ENCODE measurements at regions not wholly inside any gene's neighbourhood (a gene's known extent, or its start where the extent isn't known, plus 50 kb on each side); places are given as distances from the start of the nearest gene placed in this dataset.

DNA sequence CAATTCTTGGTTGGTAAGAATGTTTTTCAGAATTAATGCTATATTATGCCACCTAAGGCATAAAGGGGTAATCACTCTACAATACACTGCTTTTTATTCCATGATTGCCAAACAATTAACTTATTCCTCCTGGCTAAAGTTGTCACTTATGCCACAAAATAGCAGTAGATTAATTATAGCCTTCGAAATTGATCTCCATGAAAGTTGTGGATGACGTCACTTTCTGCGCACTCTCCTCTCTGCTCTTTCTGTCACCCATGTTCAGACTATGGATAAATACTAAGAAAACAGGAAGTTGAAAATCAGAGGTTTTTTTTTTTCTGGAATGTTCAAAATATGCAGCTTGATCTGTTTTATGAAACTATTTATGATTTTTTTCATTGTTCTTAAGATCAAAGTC is 790.1 kb upstream of the CNTN5 start:
- intact Hi-C loops (cut with DNase I; ENCODE audit: low total_unique reads) = no loop called here
- H3K36me3 ChIP-seq = no peaks in the 10 kb centered on the region
- TF ChIP-seq, protein P1, sequence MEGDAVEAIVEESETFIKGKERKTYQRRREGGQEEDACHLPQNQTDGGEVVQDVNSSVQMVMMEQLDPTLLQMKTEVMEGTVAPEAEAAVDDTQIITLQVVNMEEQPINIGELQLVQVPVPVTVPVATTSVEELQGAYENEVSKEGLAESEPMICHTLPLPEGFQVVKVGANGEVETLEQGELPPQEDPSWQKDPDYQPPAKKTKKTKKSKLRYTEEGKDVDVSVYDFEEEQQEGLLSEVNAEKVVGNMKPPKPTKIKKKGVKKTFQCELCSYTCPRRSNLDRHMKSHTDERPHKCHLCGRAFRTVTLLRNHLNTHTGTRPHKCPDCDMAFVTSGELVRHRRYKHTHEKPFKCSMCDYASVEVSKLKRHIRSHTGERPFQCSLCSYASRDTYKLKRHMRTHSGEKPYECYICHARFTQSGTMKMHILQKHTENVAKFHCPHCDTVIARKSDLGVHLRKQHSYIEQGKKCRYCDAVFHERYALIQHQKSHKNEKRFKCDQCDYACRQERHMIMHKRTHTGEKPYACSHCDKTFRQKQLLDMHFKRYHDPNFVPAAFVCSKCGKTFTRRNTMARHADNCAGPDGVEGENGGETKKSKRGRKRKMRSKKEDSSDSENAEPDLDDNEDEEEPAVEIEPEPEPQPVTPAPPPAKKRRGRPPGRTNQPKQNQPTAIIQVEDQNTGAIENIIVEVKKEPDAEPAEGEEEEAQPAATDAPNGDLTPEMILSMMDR (IDR thresholded peaks at IDR 0.05) = no peak
- no peaks in the 10 kb centered on the region for H3K4me1 ChIP-seq
- DNase-seq = no peak
- no peak overlapping the region for H3K4me3 ChIP-seq
- no peak overlapping the region for H3K27ac ChIP-seq
- no peaks in the 10 kb centered on the region for H3K9me3 ChIP-seq
- H3K27me3 ChIP-seq = no peaks in the 10 kb centered on the region

DNA sequence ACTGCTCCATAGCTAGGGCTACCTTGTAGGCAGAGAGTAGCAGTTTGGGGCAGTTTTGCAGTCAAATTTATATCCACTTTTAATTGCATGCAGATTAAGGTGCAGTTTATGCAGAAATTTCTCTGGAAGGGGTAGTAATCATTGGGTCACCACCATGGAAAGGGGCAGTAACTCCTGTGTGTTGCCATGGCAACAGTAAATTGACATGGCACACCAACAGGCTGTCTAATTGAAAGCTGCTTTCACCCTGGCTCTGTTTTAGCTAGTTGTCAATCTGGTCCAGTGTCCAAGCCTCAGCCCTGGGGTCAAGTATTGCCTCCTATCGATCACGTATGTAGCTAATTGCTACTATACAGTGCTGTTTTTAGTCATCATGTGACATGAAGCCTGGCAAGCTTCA is 786.1 kb upstream of the CNTN5 start:
- no peaks in the 10 kb centered on the region for H3K9me3 ChIP-seq
- H3K36me3 ChIP-seq = no peaks in the 10 kb centered on the region
- DNase-seq = no peak
- no peak overlapping the region for H3K27ac ChIP-seq
- no peak overlapping the region for H3K4me3 ChIP-seq
- TF ChIP-seq, protein P1 (IDR thresholded peaks at IDR 0.05) = no peak
- intact Hi-C loops (cut with DNase I; ENCODE audit: low total_unique reads) = no loop called here
- H3K4me1 ChIP-seq = no peaks in the 10 kb centered on the region
- H3K27me3 ChIP-seq = no peaks in the 10 kb centered on the region

DNA sequence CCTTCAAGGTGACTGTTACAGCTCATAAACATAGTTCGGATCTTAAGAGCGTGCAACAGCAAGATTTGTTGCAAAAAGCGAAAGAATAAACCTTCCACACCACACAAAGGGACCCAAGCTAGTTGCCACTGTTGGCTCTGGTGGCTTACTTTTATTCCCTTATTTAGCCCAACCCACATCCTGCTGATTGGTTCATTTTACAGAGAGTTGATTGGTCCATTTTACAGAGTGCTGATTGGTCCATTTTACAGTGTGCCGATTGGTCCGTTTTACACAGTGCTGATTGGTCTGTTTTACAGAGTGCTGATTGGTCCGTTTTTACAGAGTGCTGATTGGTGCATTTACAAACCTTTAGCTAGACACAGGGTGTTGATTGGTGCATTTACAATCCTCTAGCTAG is 776.9 kb upstream of the CNTN5 start:
- TF ChIP-seq, protein P1 (IDR thresholded peaks at IDR 0.05) = no peak
- Histone ChIP-seq H3K4me3 (no peak overlapping the region), H3K4me1 (no peaks in the 10 kb centered on the region), H3K27ac (no peak overlapping the region), H3K36me3 (no peaks in the 10 kb centered on the region), H3K27me3 (no peaks in the 10 kb centered on the region), H3K9me3 (no peaks in the 10 kb centered on the region)
- intact Hi-C loops (cut with DNase I; ENCODE audit: low total_unique reads) = no loop called here
- DNase-seq = no peak

DNA sequence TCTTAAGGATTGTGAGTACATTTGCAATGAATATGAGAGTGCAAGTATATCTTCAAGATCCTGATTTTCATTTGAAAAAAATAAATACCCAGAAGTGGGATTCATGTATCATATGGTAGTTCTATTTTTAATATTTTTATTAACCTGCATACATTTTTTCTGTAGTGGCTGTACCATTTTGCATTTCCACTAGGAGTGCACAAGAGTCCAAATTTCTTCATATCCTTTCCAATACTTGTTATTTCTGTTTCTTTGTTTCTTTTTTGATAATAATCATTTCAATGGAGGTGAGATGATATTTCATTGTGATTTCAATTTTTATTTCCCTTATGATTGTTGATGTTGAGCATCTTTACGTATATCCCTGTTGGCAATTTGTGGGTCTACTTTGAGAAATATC is 759.8 kb upstream of the CNTN5 start:
- no peak overlapping the region for H3K27ac ChIP-seq
- TF ChIP-seq, protein P1 (IDR thresholded peaks at IDR 0.05) = no peak
- intact Hi-C loops (cut with DNase I; ENCODE audit: low total_unique reads) = no loop called here

DNA sequence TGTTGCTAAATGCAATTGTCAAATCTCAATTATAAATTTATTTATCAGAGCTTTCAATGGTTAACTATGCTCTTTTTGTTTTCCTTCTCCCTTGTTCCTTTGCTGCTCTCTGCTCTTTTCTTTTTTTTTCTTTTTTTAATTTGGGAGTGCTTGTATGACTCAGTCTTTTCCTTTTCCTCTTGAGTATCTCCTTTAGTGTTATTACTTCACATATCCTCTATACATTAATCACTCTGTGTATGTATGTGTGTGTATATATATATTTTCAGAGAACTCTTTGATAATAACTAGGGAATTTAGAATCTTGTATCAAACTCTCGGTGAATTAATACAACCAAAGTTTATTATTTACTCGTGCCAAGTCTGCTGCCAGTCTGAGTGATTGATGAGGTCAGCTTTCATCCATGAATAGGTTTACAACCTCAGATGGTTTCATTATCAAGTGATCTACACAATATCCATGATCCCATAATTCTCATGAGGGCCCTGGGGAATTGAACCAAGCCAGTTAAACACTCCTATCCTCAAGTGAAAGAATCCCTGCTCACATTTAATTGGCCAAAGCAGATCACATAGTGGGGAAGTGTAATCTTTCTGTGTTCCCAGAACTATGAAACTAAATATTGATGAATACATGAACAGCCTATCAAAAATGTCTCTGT is 743.4 kb upstream of the CNTN5 start:
- TF ChIP-seq, protein P1 (IDR thresholded peaks at IDR 0.05) = no peak
- Histone ChIP-seq H3K4me3 (no peak overlapping the region), H3K9me3 (no peaks in the 10 kb centered on the region), H3K4me1 (no peaks in the 10 kb centered on the region), H3K27ac (no peak overlapping the region), H3K36me3 (no peaks in the 10 kb centered on the region), H3K27me3 (no peaks in the 10 kb centered on the region)
- intact Hi-C loops (cut with DNase I; ENCODE audit: low total_unique reads) = no loop called here
- DNase-seq = no peak

More for the DNA sequence above, 759.8 kb upstream of the CNTN5 start:
- Histone ChIP-seq H3K27me3 (no peaks in the 10 kb centered on the region), H3K9me3 (no peaks in the 10 kb centered on the region), H3K4me1 (no peaks in the 10 kb centered on the region), H3K4me3 (no peak overlapping the region), H3K36me3 (no peaks in the 10 kb centered on the region)
- DNase-seq = no peak

Data from tibial artery (tissue), 4 donors.